GM06990 (cell line): ENCODE measurements at regions not wholly inside any gene's neighbourhood (a gene's known extent, or its start where the extent isn't known, plus 50 kb on each side); places are given as distances from the start of the nearest gene placed in this dataset.
"Not testable (repeated sequence)": the region's sequence is repeated elsewhere in the genome, so short reads cannot be mapped to it uniquely, and the experiment has no call there.

Source experiments
- DNase-seq: peaks from one replicate; pipeline ENCODE4 v3.0.0-alpha.2; 2011; ENCODE audit not compliant: insufficient read length; ENCODE audit errors: extremely low read depth
- H3K27me3 ChIP-seq: replicated peaks from 2 replicates; pipeline ENCODE4 v1.6.0; 2011; ENCODE audit warnings: low read length; ENCODE audit not compliant: control insufficient read depth, insufficient read depth
- H3K36me3 ChIP-seq: 2 replicates; pipeline ENCODE4 v1.5.1; 2011; ENCODE audit warnings: low read length; ENCODE audit not compliant: control insufficient read depth, insufficient read depth
- H3K4me3 ChIP-seq: replicated peaks from 2 replicates; pipeline ENCODE4 v1.5.1; 2011; ENCODE audit warnings: low read depth, mild to moderate bottlenecking, control low read depth, low read length
- TF ChIP-seq, protein P1 (sequence below): IDR thresholded peaks from 2 replicates; pipeline ENCODE4 v1.5.1; 2011; ENCODE audit warnings: low read length, control low read depth, mild to moderate bottlenecking, inconsistent platforms; ENCODE audit not compliant: insufficient read depth, poor library complexity, severe bottlenecking

DNA sequence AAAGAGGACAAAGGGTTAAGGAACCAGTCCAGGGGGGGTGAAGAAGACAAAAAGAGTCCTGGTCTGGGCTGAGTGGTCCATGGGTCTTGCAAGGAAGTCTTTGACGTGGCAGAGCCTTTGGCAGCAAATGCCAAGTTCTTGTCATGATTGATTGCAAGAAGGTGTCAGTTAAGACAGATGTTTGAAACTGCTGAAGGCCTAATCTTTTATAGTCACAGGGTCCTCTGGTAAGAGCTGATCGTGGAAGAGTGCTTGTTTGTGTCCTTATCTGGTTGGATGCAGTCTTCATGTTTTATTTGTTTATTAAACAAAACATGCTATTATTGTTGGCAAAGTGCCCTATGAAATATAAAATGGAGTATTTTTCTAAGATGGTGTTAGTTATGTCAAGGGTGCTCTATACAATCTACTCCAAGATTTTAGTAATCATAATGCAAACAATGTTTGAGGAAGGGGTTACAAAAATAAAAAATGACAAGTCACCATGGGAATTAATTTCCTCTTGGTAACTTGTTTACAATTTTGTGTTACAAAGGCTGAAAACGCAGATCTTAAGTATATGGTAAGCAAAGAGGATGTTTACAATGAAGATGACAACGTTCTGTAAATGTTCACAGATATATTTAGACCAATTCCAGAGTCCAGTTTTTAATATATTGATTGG lies 85.9 kb downstream of the MAGED4 start:
- Histone ChIP-seq H3K27me3 (no peaks in the 10 kb centered on the region), H3K4me3 (no peak overlapping the region), H3K36me3 (no peaks in the 10 kb centered on the region)
- no peak for DNase-seq
- TF ChIP-seq, protein P1, sequence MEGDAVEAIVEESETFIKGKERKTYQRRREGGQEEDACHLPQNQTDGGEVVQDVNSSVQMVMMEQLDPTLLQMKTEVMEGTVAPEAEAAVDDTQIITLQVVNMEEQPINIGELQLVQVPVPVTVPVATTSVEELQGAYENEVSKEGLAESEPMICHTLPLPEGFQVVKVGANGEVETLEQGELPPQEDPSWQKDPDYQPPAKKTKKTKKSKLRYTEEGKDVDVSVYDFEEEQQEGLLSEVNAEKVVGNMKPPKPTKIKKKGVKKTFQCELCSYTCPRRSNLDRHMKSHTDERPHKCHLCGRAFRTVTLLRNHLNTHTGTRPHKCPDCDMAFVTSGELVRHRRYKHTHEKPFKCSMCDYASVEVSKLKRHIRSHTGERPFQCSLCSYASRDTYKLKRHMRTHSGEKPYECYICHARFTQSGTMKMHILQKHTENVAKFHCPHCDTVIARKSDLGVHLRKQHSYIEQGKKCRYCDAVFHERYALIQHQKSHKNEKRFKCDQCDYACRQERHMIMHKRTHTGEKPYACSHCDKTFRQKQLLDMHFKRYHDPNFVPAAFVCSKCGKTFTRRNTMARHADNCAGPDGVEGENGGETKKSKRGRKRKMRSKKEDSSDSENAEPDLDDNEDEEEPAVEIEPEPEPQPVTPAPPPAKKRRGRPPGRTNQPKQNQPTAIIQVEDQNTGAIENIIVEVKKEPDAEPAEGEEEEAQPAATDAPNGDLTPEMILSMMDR = no peak

DNA sequence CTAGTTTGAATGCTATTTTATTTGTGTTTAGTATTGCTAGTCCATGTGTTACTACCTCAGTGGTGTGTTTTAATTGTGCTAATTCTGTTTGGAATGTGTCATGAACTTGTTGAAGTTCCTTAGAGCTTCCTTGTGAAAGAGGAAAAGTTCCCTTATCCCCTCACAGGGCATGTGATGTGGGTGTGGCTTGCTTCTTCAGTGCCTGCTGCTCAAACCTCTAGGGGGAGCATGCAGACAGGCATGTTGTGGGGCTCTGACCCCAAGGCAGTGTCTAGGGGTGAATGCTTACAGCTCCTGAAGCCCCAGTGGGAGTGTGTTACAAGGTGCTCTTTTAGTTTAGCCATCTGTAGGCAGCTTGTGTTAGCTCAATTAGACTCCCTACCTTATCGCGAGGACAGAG lies 86.5 kb downstream of the MAGED4 start:
- DNase-seq = no peak

DNA sequence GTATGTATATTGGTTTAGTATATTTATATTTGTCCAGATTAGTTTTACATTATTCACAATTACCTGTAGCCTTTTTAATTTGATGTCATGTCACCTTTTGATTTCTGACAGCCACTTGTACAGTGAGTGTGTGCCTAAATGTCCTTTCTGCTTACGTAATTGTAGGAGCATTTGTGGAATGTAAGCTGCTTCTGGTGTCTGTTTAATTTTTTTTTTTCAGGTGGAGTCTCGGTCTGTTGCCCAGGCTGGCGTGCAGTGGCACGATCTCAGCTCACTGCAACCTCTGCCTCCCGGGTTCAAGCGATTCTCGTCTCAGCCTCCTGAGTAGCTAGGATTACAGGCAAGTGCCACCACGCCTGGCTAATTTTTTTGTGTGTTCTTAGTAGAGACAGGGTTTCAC lies 91.2 kb upstream of the XAGE2 start:
- Histone ChIP-seq H3K4me3 (no peak overlapping the region), H3K36me3 (no peaks in the 10 kb centered on the region), H3K27me3 (no peaks in the 10 kb centered on the region)
- TF ChIP-seq, protein P1 = no peak
- DNase-seq = no peak

More for the DNA sequence above, 86.5 kb downstream of the MAGED4 start:
- TF ChIP-seq, protein P1 = peak; percentile 51
- no peaks in the 10 kb centered on the region for H3K36me3 ChIP-seq
- no peaks in the 10 kb centered on the region for H3K27me3 ChIP-seq
- H3K4me3 ChIP-seq = no peak overlapping the region

DNA sequence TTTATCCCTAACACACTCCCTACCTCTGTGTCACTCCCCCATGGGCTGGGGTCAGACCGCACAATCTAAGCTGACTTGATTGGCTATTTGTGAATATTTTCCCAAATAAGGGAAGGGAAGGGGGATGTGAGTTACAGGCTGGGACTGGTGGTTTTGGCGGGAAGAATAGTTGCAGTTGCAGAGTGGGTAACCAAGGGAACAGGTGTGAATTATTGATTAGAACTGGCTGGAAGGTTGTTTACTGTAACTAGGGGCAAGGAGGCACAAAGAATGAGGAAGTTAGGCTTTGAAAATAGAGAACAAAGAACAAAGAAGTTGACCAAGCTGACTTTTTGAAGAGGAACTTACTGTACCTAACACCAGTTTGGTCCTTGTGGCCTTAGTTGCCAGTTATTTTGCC lies 88.0 kb upstream of the XAGE2 start:
- Histone ChIP-seq H3K4me3 (no peak overlapping the region), H3K27me3 (no peaks in the 10 kb centered on the region), H3K36me3 (no peaks in the 10 kb centered on the region)
- TF ChIP-seq, protein P1 = no peak
- no peak for DNase-seq

DNA sequence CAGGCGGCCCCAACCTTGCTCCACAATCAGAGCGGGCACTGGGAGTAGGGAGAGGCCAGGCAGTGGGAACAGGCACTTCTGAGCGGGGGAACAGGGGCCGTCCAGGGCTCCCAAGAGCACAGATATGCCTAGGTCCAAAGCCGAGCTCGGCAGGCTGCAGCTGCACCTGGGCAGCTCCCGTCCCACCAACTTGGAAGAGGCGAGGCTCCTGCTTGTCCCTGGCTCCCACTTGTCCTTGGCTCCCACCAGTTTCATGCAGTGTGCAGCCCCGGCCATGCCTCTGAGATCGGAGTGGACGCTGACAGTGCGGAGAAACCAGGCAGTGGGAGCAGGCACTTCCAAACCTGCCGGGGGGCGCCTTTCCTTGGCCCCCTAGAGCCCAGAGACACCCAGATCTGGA lies 84.0 kb upstream of the XAGE2 start:
- no peaks in the 10 kb centered on the region for H3K36me3 ChIP-seq
- H3K4me3 ChIP-seq = no peak overlapping the region
- DNase-seq = no peak
- no peaks in the 10 kb centered on the region for H3K27me3 ChIP-seq
- TF ChIP-seq, protein P1 = no peak

DNA sequence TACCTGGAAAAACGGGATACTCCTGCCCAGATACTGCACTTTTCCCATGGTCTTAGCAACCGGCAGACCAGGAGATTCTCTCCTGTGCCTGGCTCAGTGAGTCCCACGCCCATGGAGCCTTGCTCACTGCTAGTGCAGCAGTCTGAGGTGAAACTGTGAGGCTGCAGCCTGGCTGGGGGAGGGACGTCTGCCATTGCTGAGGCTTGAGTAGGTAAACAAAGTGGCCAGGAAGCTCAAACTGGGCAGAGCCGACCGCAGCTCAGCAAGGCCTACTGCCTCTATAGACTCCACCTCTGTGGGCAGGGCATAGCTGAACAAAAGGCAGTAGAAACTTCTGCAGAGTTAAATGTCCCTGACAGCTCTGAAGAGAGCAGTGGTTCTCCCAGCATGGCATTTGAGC lies 69.9 kb upstream of the XAGE2 start:
- H3K36me3 ChIP-seq, H3K27me3 ChIP-seq, DNase-seq, H3K4me3 ChIP-seq: not testable (repeated sequence)

DNA sequence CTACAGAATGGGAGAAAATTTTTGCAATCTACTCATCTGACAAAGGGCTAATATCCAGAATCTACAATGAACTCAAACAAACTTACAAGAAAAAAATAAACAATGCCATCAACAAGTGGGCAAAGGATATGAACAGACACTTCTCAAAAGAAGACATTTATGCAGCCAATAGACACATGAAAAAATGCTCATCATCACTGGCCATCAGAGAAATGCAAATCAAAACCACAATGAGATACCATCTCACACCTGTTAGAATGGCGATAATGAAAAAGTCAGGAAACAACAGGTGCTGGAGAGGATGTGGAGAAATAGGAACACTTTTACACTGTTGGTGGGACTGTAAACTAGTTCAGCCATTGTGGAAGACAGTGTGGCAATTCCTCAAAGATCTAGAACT lies 60.3 kb upstream of the XAGE2 start:
- not testable (repeated sequence) for H3K27me3 ChIP-seq, H3K36me3 ChIP-seq, DNase-seq

More for the DNA sequence above, 60.3 kb upstream of the XAGE2 start:
- not testable (repeated sequence) for H3K4me3 ChIP-seq
